ENCODE measurements at regions not wholly inside any gene's neighbourhood (a gene's known extent, or its start where the extent isn't known, plus 50 kb on each side); places are given as distances from the start of the nearest gene placed in this dataset.

- DNase-seq (ENCODE audit: low read depth, low spot score) (no peak), ATAC-seq (no peak), FAIRE-seq (no peak)
- Histone ChIP-seq H4K20me1 (ENCODE audit: control insufficient read depth, insufficient read depth) (no peaks in the 10 kb centered on the region), H3K9me3 (replicated peaks; ENCODE audit: control insufficient read depth, insufficient read depth, low read length) (no peaks in the 10 kb centered on the region; the same call in 2 of the 3 replicates), H3K4me3 (no peak overlapping the region), H3K4me2 (ENCODE audit: control insufficient read depth, insufficient read depth) (no peak overlapping the region), H3K27me3 (replicated peaks in 1 of 2; ENCODE audit: control insufficient read depth in 2 of 2, insufficient read depth in 2 of 2, low read length in 1 of 2) (no peaks in the 10 kb centered on the region), H3K27ac (ENCODE audit: control insufficient read depth, insufficient read depth) (no peak overlapping the region), H3K79me2 (ENCODE audit: control insufficient read depth, insufficient read depth, low read length) (no peaks in the 10 kb centered on the region), H2AFZ (ENCODE audit: control insufficient read depth, low read depth, low read length) (no peak overlapping the region), H3K36me3 (ENCODE audit: control insufficient read depth in 2 of 2, insufficient read depth in 2 of 2, low read length in 1 of 2) (no peaks in the 10 kb centered on the region), H3K4me1 (ENCODE audit: control insufficient read depth, insufficient read depth, low read length) (no peaks in the 10 kb centered on the region), H3K9ac (ENCODE audit: control insufficient read depth, insufficient read depth, low read length) (no peak overlapping the region)
- SMC1A ChIA-PET (ENCODE audit: uncharacterized antibody, unreplicated experiment): no interaction called here
- TF ChIP-seq RAD51 (IDR thresholded peaks at IDR 0.05) (no peak), MEF2B (IDR thresholded peaks at IDR 0.05; ENCODE audit: partially characterized antibody, poor library complexity, severe bottlenecking) (no peak), FOXM1 (IDR thresholded peaks at IDR 0.05; ENCODE audit: low read depth, low read length) (no peak), MYB (IDR thresholded peaks at IDR 0.05; ENCODE audit: borderline replicate concordance, low read depth, low read length) (no peak), SIN3A (IDR thresholded peaks at IDR 0.05; ENCODE audit: low read depth, low read length) (no peak), IKZF2 (IDR thresholded peaks at IDR 0.05) (no peak)
- intact Hi-C loops (cut with micrococcal nuclease; ENCODE audit: unreplicated experiment): no loop called here
- POLR2A ChIA-PET: no interaction called here
- RAD21 ChIA-PET (ENCODE audit: unreplicated experiment): no interaction called here
- in situ Hi-C loops (cut with MboI): loop anchor here (25.0 kb wide), 3 partner anchors 90 to 1610 kb away; partner anchors contain the start of gene YARS2
- CTCF ChIA-PET: no interaction called here
- WGBS (ENCODE audit: insufficient coverage, insufficient replicate concordance, low lambda C conversion rate, missing lambda C conversion rate): 14% methylated on average over 19 of the region's 21 CpGs
- no TSS peak for BruUV-seq (replicated peaks)
Observed at GRCh38 chr12:34372003-34372402, 349.7 kb downstream of the ALG10 start.

- CTCF ChIA-PET: no interaction called here
- TF ChIP-seq KAT2A (conservative IDR thresholded peaks at IDR 0.05; ENCODE audit: control insufficient read depth, low read depth, low read length) (no peak), MXI1 (IDR thresholded peaks at IDR 0.05; ENCODE audit: low read depth, low read length) (no peak), JUND (IDR thresholded peaks at IDR 0.05; ENCODE audit: low read depth, low read length) (no peak)
- DNase-seq (ENCODE audit: low read depth, low spot score): no peak
- H2AFZ ChIP-seq (ENCODE audit: control insufficient read depth, low read depth, low read length): no peak overlapping the region
- H3K27me3 ChIP-seq (replicated peaks in 1 of 2; ENCODE audit: control insufficient read depth in 2 of 2, insufficient read depth in 2 of 2, low read length in 1 of 2): no peaks in the 10 kb centered on the region
- H3K4me2 ChIP-seq (ENCODE audit: control insufficient read depth, insufficient read depth): no peak overlapping the region
- BruUV-seq (replicated peaks): no TSS peak
- H4K20me1 ChIP-seq (ENCODE audit: control insufficient read depth, insufficient read depth): no peaks in the 10 kb centered on the region
- SMC1A ChIA-PET (ENCODE audit: uncharacterized antibody, unreplicated experiment): no interaction called here
- WGBS (ENCODE audit: insufficient coverage, insufficient replicate concordance, low lambda C conversion rate, missing lambda C conversion rate): 37% methylated on average over 25 of the region's 25 CpGs
- intact Hi-C loops (cut with micrococcal nuclease; ENCODE audit: unreplicated experiment) (no loop called here), in situ Hi-C loops (cut with MboI) (loop anchor here (25.0 kb wide), 3 partner anchors 88 to 1612 kb away; partner anchors contain the start of gene YARS2)
- H3K9me3 ChIP-seq (replicated peaks; ENCODE audit: control insufficient read depth, insufficient read depth, low read length): no peaks in the 10 kb centered on the region; the same call in 2 of the 3 replicates
- no peak for ATAC-seq
- H3K27ac ChIP-seq (ENCODE audit: control insufficient read depth, insufficient read depth): no peak overlapping the region
- H3K79me2 ChIP-seq (ENCODE audit: control insufficient read depth, insufficient read depth, low read length): no peaks in the 10 kb centered on the region
- FAIRE-seq: no peak
- H3K4me3 ChIP-seq: no peak overlapping the region
- no peaks in the 10 kb centered on the region for H3K36me3 ChIP-seq (ENCODE audit: control insufficient read depth in 2 of 2, insufficient read depth in 2 of 2, low read length in 1 of 2)
- H3K9ac ChIP-seq (ENCODE audit: control insufficient read depth, insufficient read depth, low read length): no peak overlapping the region
- no peaks in the 10 kb centered on the region for H3K4me1 ChIP-seq (ENCODE audit: control insufficient read depth, insufficient read depth, low read length)
- POLR2A ChIA-PET: no interaction called here
- RAD21 ChIA-PET (ENCODE audit: unreplicated experiment): no interaction called here
Observed at GRCh38 chr12:34373926-34374325, 351.6 kb downstream of the ALG10 start.
